ENCODE measurements at regions not wholly inside any gene's neighbourhood (a gene's known extent, or its start where the extent isn't known, plus 50 kb on each side); places are given as distances from the start of the nearest gene placed in this dataset.

GRCh38 chr19:31596751-31597150 lies 247.5 kb upstream of the TSHZ3 start:
- DNase-seq (ENCODE audit: low read depth in 3 of 3, low spot score in 1 of 3), result no peak

- DNase-seq (ENCODE audit: low read depth in 3 of 3, low spot score in 1 of 3), result no peak
These were observed 248.4 kb upstream of the TSHZ3 start for GRCh38 chr19:31597616-31598015.

- no peak for DNase-seq (ENCODE audit: low read depth in 3 of 3, low spot score in 1 of 3)
These were observed 249.5 kb upstream of the TSHZ3 start for GRCh38 chr19:31598730-31599238.

GRCh38 chr19:31600731-31601295 lies 251.6 kb upstream of the TSHZ3 start:
- no peak for DNase-seq (ENCODE audit: low read depth in 3 of 3, low spot score in 1 of 3)

- no peak for DNase-seq (ENCODE audit: low read depth in 3 of 3, low spot score in 1 of 3)
These were observed 252.6 kb upstream of the TSHZ3 start for GRCh38 chr19:31601855-31602254.

- no peak for DNase-seq (ENCODE audit: low read depth in 3 of 3, low spot score in 1 of 3)
These were observed 253.3 kb upstream of the TSHZ3 start for GRCh38 chr19:31602548-31602947.

- DNase-seq (ENCODE audit: low read depth in 3 of 3, low spot score in 1 of 3), result no peak
These were observed 255.3 kb upstream of the TSHZ3 start for GRCh38 chr19:31604493-31605040.

- no peak for DNase-seq (ENCODE audit: low read depth in 3 of 3, low spot score in 1 of 3)
These were observed 260.8 kb upstream of the TSHZ3 start for GRCh38 chr19:31610018-31610417.

GRCh38 chr19:31611046-31611877 lies 262.0 kb upstream of the TSHZ3 start:
- no peak for DNase-seq (ENCODE audit: low read depth in 3 of 3, low spot score in 1 of 3)

GRCh38 chr19:31612873-31613272 lies 263.6 kb upstream of the TSHZ3 start:
- no peak for DNase-seq (ENCODE audit: low read depth in 3 of 3, low spot score in 1 of 3)

GRCh38 chr19:31613683-31614219 lies 264.5 kb upstream of the TSHZ3 start:
- DNase-seq (ENCODE audit: low read depth in 3 of 3, low spot score in 1 of 3), result no peak

GRCh38 chr19:31616031-31616430 lies 266.8 kb upstream of the TSHZ3 start:
- DNase-seq (ENCODE audit: low read depth in 3 of 3, low spot score in 1 of 3), result no peak

GRCh38 chr19:31617010-31617585 lies 267.9 kb upstream of the TSHZ3 start:
- DNase-seq (ENCODE audit: low read depth in 3 of 3, low spot score in 1 of 3), result no peak

GRCh38 chr19:31625056-31625455 lies 275.8 kb upstream of the TSHZ3 start:
- DNase-seq (ENCODE audit: low read depth in 3 of 3, low spot score in 1 of 3), result no peak

- no peak for DNase-seq (ENCODE audit: low read depth in 3 of 3, low spot score in 1 of 3)
These were observed 276.3 kb upstream of the TSHZ3 start for GRCh38 chr19:31625575-31625974.

GRCh38 chr19:31626941-31627340 lies 277.7 kb upstream of the TSHZ3 start:
- DNase-seq (ENCODE audit: low read depth in 3 of 3, low spot score in 1 of 3), result no peak

- DNase-seq (ENCODE audit: low read depth in 3 of 3, low spot score in 1 of 3), result no peak
These were observed 278.6 kb upstream of the TSHZ3 start for GRCh38 chr19:31627620-31628365.

- DNase-seq (ENCODE audit: low read depth in 3 of 3, low spot score in 1 of 3), result no peak
These were observed 280.5 kb upstream of the TSHZ3 start for GRCh38 chr19:31629579-31630363.

GRCh38 chr19:31633014-31633413 lies 283.8 kb upstream of the TSHZ3 start:
- DNase-seq (ENCODE audit: low read depth in 3 of 3, low spot score in 1 of 3), result no peak

GRCh38 chr19:31639306-31639705 lies 290.1 kb upstream of the TSHZ3 start:
- DNase-seq (ENCODE audit: low read depth in 3 of 3, low spot score in 1 of 3), result no peak
